Neural progenitor cell (in vitro differentiated cells): ENCODE measurements at regions not wholly inside any gene's neighbourhood (a gene's known extent, or its start where the extent isn't known, plus 50 kb on each side); places are given as distances from the start of the nearest gene placed in this dataset.

Experiments
- DNase-seq: peaks from one replicate; pipeline ENCODE4 v3.0.0-alpha.2; 2016; ENCODE audit warnings: low spot score
- H2AFZ ChIP-seq: fragments of 200-600 bp; sonication (generic); replicated peaks from 2 replicates; pipeline ENCODE4 v1.6.1; 2016; ENCODE audit warnings: antibody characterized with exemption
- H3F3A ChIP-seq: fragments of 200-600 bp; sonication (generic); 2 replicates; pipeline ENCODE4 v1.6.1; 2016; ENCODE audit warnings: antibody characterized with exemption, low read depth
- H3K27ac ChIP-seq: fragments of 200-600 bp; sonication (generic); 2 replicates; pipeline ENCODE4 v1.5.1; 2016; ENCODE audit warnings: mild to moderate bottlenecking
- H3K27me3 ChIP-seq: fragments of 200-600 bp; sonication (generic); 2 replicates; pipeline ENCODE4 v1.6.1; 2016; ENCODE audit warnings: mild to moderate bottlenecking, moderate library complexity
- H3K36me3 ChIP-seq: fragments of 200-600 bp; sonication (generic); 2 replicates; pipeline ENCODE4 v1.5.1; 2016
- H3K4me1 ChIP-seq: fragments of 200-600 bp; sonication (generic); 2 replicates; pipeline ENCODE4 v1.6.1; 2016; ENCODE audit warnings: mixed run types
- H3K4me2 ChIP-seq: fragments of 200-600 bp; sonication (generic); 2 replicates; pipeline ENCODE4 v1.6.1; 2016
- H3K4me3 ChIP-seq: fragments of 200-600 bp; sonication (generic); 2 replicates; pipeline ENCODE4 v1.5.1; 2016
- H3K79me2 ChIP-seq: fragments of 200-600 bp; sonication (generic); 2 replicates; pipeline ENCODE4 v1.6.1; 2016; ENCODE audit warnings: low read depth
- H3K9ac ChIP-seq: fragments of 200-600 bp; sonication (generic); 2 replicates; pipeline ENCODE4 v1.6.1; 2016
- H3K9me3 ChIP-seq: fragments of 200-600 bp; sonication (generic); 2 replicates; pipeline ENCODE4 v1.5.1; 2016; ENCODE audit warnings: low read depth
- H4K20me1 ChIP-seq: fragments of 200-600 bp; sonication (generic); 2 replicates; pipeline ENCODE4 v1.6.1; 2016; ENCODE audit warnings: low read depth
- H3K27ac Mint-ChIP-seq: 3 replicates; pipeline ENCODE4 v1.8.0; 2021; ENCODE audit warnings: mixed read lengths
- H3K27me3 Mint-ChIP-seq: 2 replicates; pipeline ENCODE4 v1.8.0; 2022; ENCODE audit warnings: low read depth, mild to moderate bottlenecking, inconsistent platforms, moderate library complexity, mixed read lengths; ENCODE audit not compliant: insufficient read depth
- H3K36me3 Mint-ChIP-seq: 3 replicates; pipeline ENCODE4 v1.8.0; 2021; ENCODE audit warnings: mixed read lengths
- H3K4me1 Mint-ChIP-seq: 3 replicates; pipeline ENCODE4 v1.8.0; 2021; ENCODE audit warnings: mixed read lengths
- H3K4me3 Mint-ChIP-seq: 3 replicates; pipeline ENCODE4 v1.8.0; 2021; ENCODE audit warnings: mild to moderate bottlenecking, moderate library complexity, mixed read lengths
- H3K9me3 Mint-ChIP-seq: 3 replicates; pipeline ENCODE4 v1.8.0; 2020; ENCODE audit warnings: mixed read lengths
- EZH2 ChIP-seq: fragments of 200-600 bp; sonication (generic); IDR thresholded peaks from 2 replicates; pipeline ENCODE4 v1.6.1; 2017; ENCODE audit warnings: antibody characterized with exemption, mild to moderate bottlenecking, moderate library complexity
- EZH2phosphoT487 ChIP-seq: fragments of 200-600 bp; sonication (generic); IDR thresholded peaks from 2 replicates; pipeline ENCODE4 v1.6.1; 2017; ENCODE audit warnings: antibody characterized with exemption
- TF ChIP-seq, protein P1 (sequence below): fragments of 200-600 bp; sonication (generic); IDR thresholded peaks from 2 replicates; pipeline ENCODE4 v1.5.1; 2017; ENCODE audit warnings: antibody characterized with exemption, mild to moderate bottlenecking

DNA sequence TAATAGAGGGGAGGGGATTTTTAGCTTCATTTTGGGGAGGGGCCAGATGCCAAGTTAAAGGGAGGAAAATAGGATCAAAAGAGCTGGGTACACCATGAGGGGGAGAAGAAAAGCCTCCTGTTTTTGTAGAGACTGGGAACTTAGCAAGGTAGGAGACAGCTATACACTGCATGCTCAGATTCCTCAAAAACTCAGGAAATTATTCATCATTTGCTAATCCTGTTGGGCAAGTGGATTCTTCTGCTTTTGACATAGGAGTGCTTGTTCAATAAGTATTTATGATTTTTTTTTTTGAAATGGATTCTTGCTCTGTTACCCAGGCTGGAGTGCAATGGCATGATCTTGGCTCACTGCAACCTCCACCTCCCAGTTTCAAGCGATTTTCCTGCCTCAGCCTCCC lies 73.4 kb downstream of the LYZL2 start:
- H2AFZ ChIP-seq, result no peak overlapping the region
- H3K27me3 ChIP-seq, result no peaks in the 10 kb centered on the region
- H3K4me1 ChIP-seq, result peaks cover 25% of the 10 kb centered on the region
- TF ChIP-seq, protein P1, sequence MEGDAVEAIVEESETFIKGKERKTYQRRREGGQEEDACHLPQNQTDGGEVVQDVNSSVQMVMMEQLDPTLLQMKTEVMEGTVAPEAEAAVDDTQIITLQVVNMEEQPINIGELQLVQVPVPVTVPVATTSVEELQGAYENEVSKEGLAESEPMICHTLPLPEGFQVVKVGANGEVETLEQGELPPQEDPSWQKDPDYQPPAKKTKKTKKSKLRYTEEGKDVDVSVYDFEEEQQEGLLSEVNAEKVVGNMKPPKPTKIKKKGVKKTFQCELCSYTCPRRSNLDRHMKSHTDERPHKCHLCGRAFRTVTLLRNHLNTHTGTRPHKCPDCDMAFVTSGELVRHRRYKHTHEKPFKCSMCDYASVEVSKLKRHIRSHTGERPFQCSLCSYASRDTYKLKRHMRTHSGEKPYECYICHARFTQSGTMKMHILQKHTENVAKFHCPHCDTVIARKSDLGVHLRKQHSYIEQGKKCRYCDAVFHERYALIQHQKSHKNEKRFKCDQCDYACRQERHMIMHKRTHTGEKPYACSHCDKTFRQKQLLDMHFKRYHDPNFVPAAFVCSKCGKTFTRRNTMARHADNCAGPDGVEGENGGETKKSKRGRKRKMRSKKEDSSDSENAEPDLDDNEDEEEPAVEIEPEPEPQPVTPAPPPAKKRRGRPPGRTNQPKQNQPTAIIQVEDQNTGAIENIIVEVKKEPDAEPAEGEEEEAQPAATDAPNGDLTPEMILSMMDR, result no peak
- TF ChIP-seq EZH2 (no peak), EZH2phosphoT487 (no peak)
- Mint-ChIP-seq H3K4me3 (peak overlapping the region; percentile 41), H3K27me3 (no peaks in the 10 kb centered on the region), H3K27ac (peak overlapping the region; percentile 67), H3K4me1 (peaks cover 44% of the 10 kb centered on the region), H3K36me3 (no peaks in the 10 kb centered on the region), H3K9me3 (no peaks in the 10 kb centered on the region)
- H3K9ac ChIP-seq, result no peak overlapping the region
- no peaks in the 10 kb centered on the region for H3K9me3 ChIP-seq
- H4K20me1 ChIP-seq, result no peaks in the 10 kb centered on the region
- no peak overlapping the region for H3K4me2 ChIP-seq
- H3K27ac ChIP-seq, result no peak overlapping the region
- H3K4me3 ChIP-seq, result no peak overlapping the region
- H3K79me2 ChIP-seq, result no peaks in the 10 kb centered on the region
- DNase-seq, result no peak
- no peaks in the 10 kb centered on the region for H3K36me3 ChIP-seq
- peaks cover 24% of the 10 kb centered on the region for H3F3A ChIP-seq

DNA sequence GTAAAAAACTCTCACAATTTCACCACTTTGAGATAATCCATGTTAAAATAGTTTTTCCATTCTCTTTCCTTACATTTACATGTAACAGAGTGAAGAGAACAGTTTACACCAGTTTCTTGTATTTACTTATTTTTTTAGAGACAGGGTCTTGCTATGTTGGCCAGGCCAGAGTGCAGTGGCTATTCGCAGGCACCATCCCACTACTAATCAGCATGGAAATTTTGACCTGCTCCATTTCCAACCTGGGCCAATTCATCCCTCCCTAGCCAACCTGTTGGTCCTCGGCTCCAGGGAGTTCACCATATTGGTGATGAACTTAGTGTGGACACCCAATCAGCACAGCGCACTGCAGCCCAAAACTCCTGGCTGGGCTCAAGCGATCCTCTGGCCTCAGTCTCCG lies 74.1 kb downstream of the LYZL2 start:
- H3K9ac ChIP-seq, result no peak overlapping the region
- H2AFZ ChIP-seq, result no peak overlapping the region
- peaks cover 25% of the 10 kb centered on the region for H3K4me1 ChIP-seq
- Mint-ChIP-seq H3K36me3 (no peaks in the 10 kb centered on the region), H3K4me3 (no peak overlapping the region), H3K27me3 (peaks cover 2% of the 10 kb centered on the region), H3K9me3 (no peaks in the 10 kb centered on the region), H3K4me1 (peaks cover 44% of the 10 kb centered on the region), H3K27ac (no peak overlapping the region)
- no peaks in the 10 kb centered on the region for H4K20me1 ChIP-seq
- H3K27me3 ChIP-seq, result no peaks in the 10 kb centered on the region
- H3K27ac ChIP-seq, result no peak overlapping the region
- no peaks in the 10 kb centered on the region for H3K79me2 ChIP-seq
- TF ChIP-seq EZH2 (no peak), EZH2phosphoT487 (no peak)
- TF ChIP-seq, protein P1, result no peak
- H3F3A ChIP-seq, result peaks cover 24% of the 10 kb centered on the region
- no peaks in the 10 kb centered on the region for H3K36me3 ChIP-seq
- no peak overlapping the region for H3K4me3 ChIP-seq
- DNase-seq, result no peak
- no peaks in the 10 kb centered on the region for H3K9me3 ChIP-seq
- no peak overlapping the region for H3K4me2 ChIP-seq

DNA sequence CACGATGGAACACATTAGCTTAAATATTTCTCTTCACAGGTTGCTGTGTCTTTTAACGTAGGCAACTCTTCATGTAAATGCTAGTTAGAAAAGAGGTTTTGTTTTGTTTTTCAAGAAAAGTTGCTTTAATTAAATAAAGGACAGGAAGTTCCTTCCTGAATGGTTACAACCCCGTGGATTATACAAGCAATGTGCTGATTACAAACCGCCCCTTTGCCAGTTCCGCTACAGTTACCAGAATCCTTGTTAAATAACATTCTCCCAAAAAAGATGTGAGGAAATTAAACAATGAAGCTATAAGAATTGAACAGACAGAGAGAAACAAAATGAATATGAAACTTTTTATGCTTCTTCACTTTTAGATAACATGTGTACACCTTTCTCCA lies 75.1 kb downstream of the LYZL2 start:
- H3K27ac ChIP-seq, result no peak overlapping the region
- no peak overlapping the region for H3K9ac ChIP-seq

More for the DNA sequence above, 75.1 kb downstream of the LYZL2 start:
- peak overlapping the region; percentile 58 for H3K4me2 ChIP-seq
- H2AFZ ChIP-seq, result peak overlapping the region; percentile 56
- H3K4me1 ChIP-seq, result peaks cover 25% of the 10 kb centered on the region
- H3K9me3 ChIP-seq, result no peaks in the 10 kb centered on the region
- no peak overlapping the region for H3K27ac Mint-ChIP-seq
- no peaks in the 10 kb centered on the region for H3K9me3 Mint-ChIP-seq
- no peaks in the 10 kb centered on the region for H3K27me3 ChIP-seq
- H3K36me3 ChIP-seq, result no peaks in the 10 kb centered on the region
- DNase-seq, result no peak
- peaks cover 44% of the 10 kb centered on the region for H3K4me1 Mint-ChIP-seq
- H3K36me3 Mint-ChIP-seq, result no peaks in the 10 kb centered on the region
- no peaks in the 10 kb centered on the region for H3K79me2 ChIP-seq
- TF ChIP-seq EZH2phosphoT487, result no peak
- TF ChIP-seq, protein P1, result no peak
- TF ChIP-seq EZH2, result no peak
- H3F3A ChIP-seq, result peaks cover 24% of the 10 kb centered on the region
- no peaks in the 10 kb centered on the region for H4K20me1 ChIP-seq
- peaks cover 2% of the 10 kb centered on the region for H3K27me3 Mint-ChIP-seq
- no peak overlapping the region for H3K4me3 ChIP-seq
- H3K4me3 Mint-ChIP-seq, result no peak overlapping the region
